ENCODE measurements at regions not wholly inside any gene's neighbourhood (a gene's known extent, or its start where the extent isn't known, plus 50 kb on each side); places are given as distances from the start of the nearest gene placed in this dataset.

DNA sequence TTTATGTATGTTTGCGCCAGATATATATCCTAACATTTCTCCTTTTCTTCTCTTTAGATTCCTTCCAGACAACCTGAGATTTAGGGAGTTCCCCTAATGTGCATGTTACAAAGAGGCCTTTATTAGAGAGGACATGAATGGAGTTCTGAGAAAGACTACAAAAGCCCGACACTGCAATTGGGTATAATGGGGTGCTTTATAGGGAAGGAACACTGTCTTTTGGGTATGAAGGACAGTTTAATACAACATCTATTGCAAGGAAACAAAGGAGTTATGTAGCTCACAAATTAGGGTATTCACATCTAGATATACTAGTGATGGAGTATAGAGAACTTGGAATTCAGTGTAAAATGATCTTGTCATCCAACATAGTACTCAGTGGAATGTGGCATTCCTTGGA is 383.8 kb downstream of the FIGN start:
- Histone ChIP-seq H3K9me2 (replicated peaks; ENCODE audit: low read depth, low read length) (no peaks in the 10 kb centered on the region), H3K4me2 (ENCODE audit: low read depth, low read length, poor library complexity, severe bottlenecking) (no peak overlapping the region), H3K4me1 (ENCODE audit: insufficient read depth, low read length, poor library complexity, severe bottlenecking) (no peaks in the 10 kb centered on the region), H2AFZ (ENCODE audit: low read length) (no peak overlapping the region), H3K36me3 (ENCODE audit: insufficient read depth, low read length) (no peaks in the 10 kb centered on the region), H3K27me3 (ENCODE audit: insufficient read depth, low read length, poor library complexity, severe bottlenecking) (no peaks in the 10 kb centered on the region), H3K4me3 (ENCODE audit: low read length, poor library complexity, severe bottlenecking) (no peak overlapping the region), H4K20me1 (ENCODE audit: insufficient read depth, low read length, poor library complexity, severe bottlenecking) (no peaks in the 10 kb centered on the region), H3F3A (ENCODE audit: low read depth) (no peaks in the 10 kb centered on the region), H3K79me2 (ENCODE audit: insufficient read depth, low read length) (no peaks in the 10 kb centered on the region), H3K9ac (ENCODE audit: low read depth, low read length, poor library complexity, severe bottlenecking) (no peak overlapping the region), H3K9me3 (ENCODE audit: insufficient read depth, low read depth, low read length) (no peaks in the 10 kb centered on the region)
- TF ChIP-seq, protein P1, sequence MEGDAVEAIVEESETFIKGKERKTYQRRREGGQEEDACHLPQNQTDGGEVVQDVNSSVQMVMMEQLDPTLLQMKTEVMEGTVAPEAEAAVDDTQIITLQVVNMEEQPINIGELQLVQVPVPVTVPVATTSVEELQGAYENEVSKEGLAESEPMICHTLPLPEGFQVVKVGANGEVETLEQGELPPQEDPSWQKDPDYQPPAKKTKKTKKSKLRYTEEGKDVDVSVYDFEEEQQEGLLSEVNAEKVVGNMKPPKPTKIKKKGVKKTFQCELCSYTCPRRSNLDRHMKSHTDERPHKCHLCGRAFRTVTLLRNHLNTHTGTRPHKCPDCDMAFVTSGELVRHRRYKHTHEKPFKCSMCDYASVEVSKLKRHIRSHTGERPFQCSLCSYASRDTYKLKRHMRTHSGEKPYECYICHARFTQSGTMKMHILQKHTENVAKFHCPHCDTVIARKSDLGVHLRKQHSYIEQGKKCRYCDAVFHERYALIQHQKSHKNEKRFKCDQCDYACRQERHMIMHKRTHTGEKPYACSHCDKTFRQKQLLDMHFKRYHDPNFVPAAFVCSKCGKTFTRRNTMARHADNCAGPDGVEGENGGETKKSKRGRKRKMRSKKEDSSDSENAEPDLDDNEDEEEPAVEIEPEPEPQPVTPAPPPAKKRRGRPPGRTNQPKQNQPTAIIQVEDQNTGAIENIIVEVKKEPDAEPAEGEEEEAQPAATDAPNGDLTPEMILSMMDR (conservative IDR thresholded peaks at IDR 0.05; ENCODE audit: low read length): no peak
- no peak for TF ChIP-seq EZH2phosphoT487 (IDR thresholded peaks at IDR 0.05; ENCODE audit: borderline replicate concordance)

- Histone ChIP-seq H3K79me2 (ENCODE audit: insufficient read depth, low read length) (no peaks in the 10 kb centered on the region), H3F3A (ENCODE audit: low read depth) (no peaks in the 10 kb centered on the region), H3K36me3 (ENCODE audit: insufficient read depth, low read length) (no peaks in the 10 kb centered on the region), H3K27me3 (ENCODE audit: insufficient read depth, low read length, poor library complexity, severe bottlenecking) (no peaks in the 10 kb centered on the region), H3K4me3 (ENCODE audit: low read length, poor library complexity, severe bottlenecking) (no peak overlapping the region), H3K9ac (ENCODE audit: low read depth, low read length, poor library complexity, severe bottlenecking) (no peak overlapping the region), H3K9me3 (ENCODE audit: insufficient read depth, low read depth, low read length) (no peaks in the 10 kb centered on the region), H2AFZ (ENCODE audit: low read length) (no peak overlapping the region), H3K9me2 (replicated peaks; ENCODE audit: low read depth, low read length) (no peaks in the 10 kb centered on the region), H3K4me1 (ENCODE audit: insufficient read depth, low read length, poor library complexity, severe bottlenecking) (no peaks in the 10 kb centered on the region), H3K4me2 (ENCODE audit: low read depth, low read length, poor library complexity, severe bottlenecking) (no peak overlapping the region), H4K20me1 (ENCODE audit: insufficient read depth, low read length, poor library complexity, severe bottlenecking) (no peaks in the 10 kb centered on the region)
- no peak for TF ChIP-seq EZH2phosphoT487 (IDR thresholded peaks at IDR 0.05; ENCODE audit: borderline replicate concordance)
- TF ChIP-seq, protein P1 (conservative IDR thresholded peaks at IDR 0.05; ENCODE audit: low read length): no peak
Measured at GRCh38 chr2:163351143-163351542, 384.7 kb downstream of the FIGN start.

GRCh38 chr2:163348857-163349380 is 386.9 kb downstream of the FIGN start:
- H3K27me3 ChIP-seq (ENCODE audit: insufficient read depth, low read length, poor library complexity, severe bottlenecking): no peaks in the 10 kb centered on the region
- H3K9me3 ChIP-seq (ENCODE audit: insufficient read depth, low read depth, low read length): no peaks in the 10 kb centered on the region
- H4K20me1 ChIP-seq (ENCODE audit: insufficient read depth, low read length, poor library complexity, severe bottlenecking): no peaks in the 10 kb centered on the region
- no peaks in the 10 kb centered on the region for H3F3A ChIP-seq (ENCODE audit: low read depth)
- H3K9ac ChIP-seq (ENCODE audit: low read depth, low read length, poor library complexity, severe bottlenecking): no peak overlapping the region
- no peak overlapping the region for H3K4me3 ChIP-seq (ENCODE audit: low read length, poor library complexity, severe bottlenecking)
- H3K4me2 ChIP-seq (ENCODE audit: low read depth, low read length, poor library complexity, severe bottlenecking): no peak overlapping the region
- no peaks in the 10 kb centered on the region for H3K9me2 ChIP-seq (replicated peaks; ENCODE audit: low read depth, low read length)
- no peaks in the 10 kb centered on the region for H3K36me3 ChIP-seq (ENCODE audit: insufficient read depth, low read length)
- H3K4me1 ChIP-seq (ENCODE audit: insufficient read depth, low read length, poor library complexity, severe bottlenecking): no peaks in the 10 kb centered on the region
- TF ChIP-seq, protein P1 (conservative IDR thresholded peaks at IDR 0.05; ENCODE audit: low read length): no peak
- TF ChIP-seq EZH2phosphoT487 (IDR thresholded peaks at IDR 0.05; ENCODE audit: borderline replicate concordance): no peak
- no peak overlapping the region for H2AFZ ChIP-seq (ENCODE audit: low read length)
- H3K79me2 ChIP-seq (ENCODE audit: insufficient read depth, low read length): no peaks in the 10 kb centered on the region
